Brain microvascular endothelial cell (primary cell): ENCODE measurements at regions not wholly inside any gene's neighbourhood (a gene's known extent, or its start where the extent isn't known, plus 50 kb on each side); places are given as distances from the start of the nearest gene placed in this dataset.

Experiments used
- DNase-seq: peaks from one replicate; pipeline ENCODE4 v3.0.0-alpha.2; 2020
- H3K27ac ChIP-seq: fragments of 250-450 bp; sonication (Bioruptor Pico); 2 replicates; pipeline ENCODE4 v1.5.1; 2020; ENCODE audit warnings: mild to moderate bottlenecking, moderate library complexity
- H3K27me3 ChIP-seq: fragments of 250-450 bp; sonication (Bioruptor Pico); replicated peaks from 2 replicates; pipeline ENCODE4 v1.5.1; 2020; ENCODE audit warnings: mild to moderate bottlenecking
- H3K36me3 ChIP-seq: fragments of 250-450 bp; sonication (Bioruptor Pico); replicated peaks from 2 replicates; pipeline ENCODE4 v1.5.1; 2020; ENCODE audit warnings: mild to moderate bottlenecking
- H3K4me3 ChIP-seq: 2 replicates; pipeline ENCODE4 v1.5.1; 2011; ENCODE audit warnings: low read depth, mild to moderate bottlenecking, control low read depth, low read length, moderate library complexity
- in situ Hi-C: cut with HindIII; loops from 2 replicates; pipeline ENCODE4 v1.10.0; 2017; ENCODE audit warnings: low sequenced_read_pairs, low pct_ligation_motif_present
- TF ChIP-seq, protein P1 (sequence below): IDR thresholded peaks from 2 replicates; pipeline ENCODE4 v1.5.1; 2011; ENCODE audit warnings: low read depth, mild to moderate bottlenecking, moderate library complexity, low read length, control low read depth, inconsistent platforms; ENCODE audit errors: missing control alignments

DNA sequence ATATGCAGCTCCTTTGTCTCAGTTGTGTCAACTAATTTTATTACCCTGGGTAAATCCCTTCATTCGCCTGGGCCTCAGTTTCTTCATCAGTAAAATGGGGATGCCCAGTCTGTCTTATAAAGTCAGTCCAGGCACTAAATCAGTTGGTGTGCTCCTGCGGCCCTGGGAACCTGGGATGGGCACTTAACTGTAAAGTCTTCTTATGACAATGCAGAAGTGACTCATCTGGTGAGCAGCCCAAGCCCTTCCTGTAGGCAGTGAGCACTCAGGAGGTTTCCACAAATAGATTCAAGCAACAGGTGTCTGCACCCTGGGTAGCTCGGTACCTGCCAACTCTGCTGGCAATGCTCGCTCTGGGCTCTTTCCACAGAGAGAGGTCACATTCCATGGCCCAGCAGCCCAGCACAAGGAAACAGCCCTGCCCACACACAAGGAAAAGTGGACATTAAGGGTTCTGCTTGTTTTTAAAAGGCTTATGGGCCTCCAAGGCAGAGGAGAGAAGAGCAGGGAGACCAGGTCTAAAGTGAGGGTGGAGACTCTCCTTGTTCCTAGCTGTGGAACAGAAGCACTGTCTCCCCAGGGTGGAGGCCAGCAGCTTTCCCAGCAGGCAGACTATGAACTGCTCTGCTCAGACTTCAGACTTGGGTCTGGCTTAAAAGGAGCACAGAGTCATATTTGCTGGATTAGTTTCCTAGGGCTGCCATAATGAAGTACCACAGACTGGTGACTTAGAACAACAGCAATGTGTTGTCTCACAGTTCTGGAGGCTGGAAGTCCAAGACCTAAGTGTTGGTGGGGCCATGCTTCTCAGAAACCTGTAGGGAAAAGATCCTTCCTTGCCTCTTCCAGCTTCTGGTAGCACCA lies 89.7 kb upstream of the ADRA1B start:
- H3K36me3 ChIP-seq = no peaks in the 10 kb centered on the region
- in situ Hi-C loops = no loop called here
- no peak overlapping the region for H3K27ac ChIP-seq
- TF ChIP-seq, protein P1, sequence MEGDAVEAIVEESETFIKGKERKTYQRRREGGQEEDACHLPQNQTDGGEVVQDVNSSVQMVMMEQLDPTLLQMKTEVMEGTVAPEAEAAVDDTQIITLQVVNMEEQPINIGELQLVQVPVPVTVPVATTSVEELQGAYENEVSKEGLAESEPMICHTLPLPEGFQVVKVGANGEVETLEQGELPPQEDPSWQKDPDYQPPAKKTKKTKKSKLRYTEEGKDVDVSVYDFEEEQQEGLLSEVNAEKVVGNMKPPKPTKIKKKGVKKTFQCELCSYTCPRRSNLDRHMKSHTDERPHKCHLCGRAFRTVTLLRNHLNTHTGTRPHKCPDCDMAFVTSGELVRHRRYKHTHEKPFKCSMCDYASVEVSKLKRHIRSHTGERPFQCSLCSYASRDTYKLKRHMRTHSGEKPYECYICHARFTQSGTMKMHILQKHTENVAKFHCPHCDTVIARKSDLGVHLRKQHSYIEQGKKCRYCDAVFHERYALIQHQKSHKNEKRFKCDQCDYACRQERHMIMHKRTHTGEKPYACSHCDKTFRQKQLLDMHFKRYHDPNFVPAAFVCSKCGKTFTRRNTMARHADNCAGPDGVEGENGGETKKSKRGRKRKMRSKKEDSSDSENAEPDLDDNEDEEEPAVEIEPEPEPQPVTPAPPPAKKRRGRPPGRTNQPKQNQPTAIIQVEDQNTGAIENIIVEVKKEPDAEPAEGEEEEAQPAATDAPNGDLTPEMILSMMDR = no peak
- H3K27me3 ChIP-seq = no peaks in the 10 kb centered on the region
- DNase-seq = peak; percentile 64
- H3K4me3 ChIP-seq = no peak overlapping the region

GRCh38 chr5:159827861-159828260 lies 88.4 kb upstream of the ADRA1B start:
- no peak for DNase-seq
- H3K36me3 ChIP-seq = no peaks in the 10 kb centered on the region
- H3K27me3 ChIP-seq = no peaks in the 10 kb centered on the region
- TF ChIP-seq, protein P1 = no peak
- in situ Hi-C loops = no loop called here
- no peak overlapping the region for H3K4me3 ChIP-seq
- H3K27ac ChIP-seq = no peak overlapping the region

- in situ Hi-C loops = no loop called here
- no peaks in the 10 kb centered on the region for H3K36me3 ChIP-seq
- no peak overlapping the region for H3K27ac ChIP-seq
- no peak overlapping the region for H3K4me3 ChIP-seq
- no peaks in the 10 kb centered on the region for H3K27me3 ChIP-seq
- DNase-seq = no peak
- TF ChIP-seq, protein P1 = no peak
These were observed 84.2 kb upstream of the ADRA1B start for GRCh38 chr5:159832073-159832472.

DNA sequence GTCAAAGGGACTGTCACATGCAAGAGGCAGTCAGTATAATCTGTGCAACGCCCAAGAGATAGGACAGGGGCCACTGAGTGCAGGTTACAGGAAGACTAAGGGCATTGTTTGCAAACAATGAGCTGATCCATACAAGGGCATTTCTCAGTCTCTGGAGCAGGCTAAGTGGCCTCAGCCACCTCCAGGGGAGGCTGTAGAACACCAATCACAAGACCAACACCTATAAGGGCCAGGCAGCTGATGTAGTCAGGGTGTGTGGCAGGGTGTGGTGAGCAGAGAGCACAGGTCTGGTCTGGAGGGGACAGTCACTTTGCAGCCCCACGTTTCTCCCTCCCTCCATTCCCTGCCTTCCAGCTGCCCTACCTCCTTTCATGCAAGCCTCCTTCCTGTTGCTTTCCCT lies 83.2 kb upstream of the ADRA1B start:
- in situ Hi-C loops = no loop called here
- TF ChIP-seq, protein P1 = no peak
- Histone ChIP-seq H3K36me3 (no peaks in the 10 kb centered on the region), H3K27ac (no peak overlapping the region), H3K4me3 (no peak overlapping the region), H3K27me3 (no peaks in the 10 kb centered on the region)
- DNase-seq = no peak

- DNase-seq = no peak
- no peaks in the 10 kb centered on the region for H3K36me3 ChIP-seq
- H3K27me3 ChIP-seq = no peaks in the 10 kb centered on the region
- TF ChIP-seq, protein P1 = no peak
- H3K4me3 ChIP-seq = no peak overlapping the region
- H3K27ac ChIP-seq = no peak overlapping the region
- in situ Hi-C loops = no loop called here
These were observed 82.4 kb upstream of the ADRA1B start for GRCh38 chr5:159833846-159834245.

DNA sequence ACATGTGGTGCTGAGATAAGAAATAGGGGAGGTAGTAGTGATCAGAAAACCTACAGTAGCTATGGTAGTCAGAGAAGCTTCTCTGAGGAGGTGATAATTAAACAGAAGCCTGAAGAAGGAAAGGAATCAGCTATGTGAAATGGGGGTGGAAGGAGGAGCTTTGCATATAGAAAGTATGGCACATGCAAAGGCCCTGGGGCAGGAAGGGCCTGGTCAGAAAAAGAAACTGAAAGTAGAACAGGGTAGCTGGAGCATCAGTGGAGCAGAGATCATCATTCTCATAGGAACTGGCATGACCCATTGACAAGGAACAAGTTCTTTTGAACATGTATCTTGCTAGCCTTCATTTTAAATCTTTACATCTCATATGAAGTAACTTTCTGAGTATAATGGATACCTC lies 80.7 kb upstream of the ADRA1B start:
- Histone ChIP-seq H3K4me3 (no peak overlapping the region), H3K36me3 (no peaks in the 10 kb centered on the region), H3K27ac (no peak overlapping the region), H3K27me3 (no peaks in the 10 kb centered on the region)
- DNase-seq = no peak
- in situ Hi-C loops = no loop called here
- TF ChIP-seq, protein P1 = no peak
